ENCODE measurements at regions not wholly inside any gene's neighbourhood (a gene's known extent, or its start where the extent isn't known, plus 50 kb on each side); places are given as distances from the start of the nearest gene placed in this dataset.

GRCh38 chr18:64259871-64260270 is 111.0 kb upstream of the LINC00305 start:
- H3K9me3 ChIP-seq (ENCODE audit: control insufficient read depth in 1 of 2, low read length in 2 of 2) = no peaks in the 10 kb centered on the region
- H3K27ac ChIP-seq (ENCODE audit: low read depth, low read length) = no peak overlapping the region
- no peaks in the 10 kb centered on the region for H3K27me3 ChIP-seq (ENCODE audit: control insufficient read depth in 1 of 2, insufficient read depth in 2 of 2, low read length in 2 of 2)
- no peak overlapping the region for H3K4me3 ChIP-seq (ENCODE audit: low read depth in 1 of 2, low read length in 2 of 2)
- no peak overlapping the region for H3K9ac ChIP-seq (ENCODE audit: low read depth in 1 of 2, low read length in 2 of 2)
- H3K4me1 ChIP-seq (ENCODE audit: control insufficient read depth in 1 of 2, insufficient read depth in 2 of 2, low read length in 2 of 2) = no peaks in the 10 kb centered on the region
- H3K36me3 ChIP-seq (ENCODE audit: control insufficient read depth in 1 of 2, insufficient read depth in 2 of 2, low read length in 2 of 2) = no peaks in the 10 kb centered on the region

- Histone ChIP-seq H3K4me3 (ENCODE audit: low read depth in 1 of 2, low read length in 2 of 2) (no peak overlapping the region), H3K27me3 (ENCODE audit: control insufficient read depth in 1 of 2, insufficient read depth in 2 of 2, low read length in 2 of 2) (no peaks in the 10 kb centered on the region), H3K4me1 (ENCODE audit: control insufficient read depth in 1 of 2, insufficient read depth in 2 of 2, low read length in 2 of 2) (no peaks in the 10 kb centered on the region), H3K9me3 (ENCODE audit: control insufficient read depth in 1 of 2, low read length in 2 of 2) (no peaks in the 10 kb centered on the region), H3K27ac (ENCODE audit: low read depth, low read length) (no peak overlapping the region), H3K9ac (ENCODE audit: low read depth in 1 of 2, low read length in 2 of 2) (no peak overlapping the region), H3K36me3 (ENCODE audit: control insufficient read depth in 1 of 2, insufficient read depth in 2 of 2, low read length in 2 of 2) (no peaks in the 10 kb centered on the region)
These were observed 109.3 kb upstream of the LINC00305 start for GRCh38 chr18:64258111-64258650.

GRCh38 chr18:64254399-64255093 is 105.7 kb upstream of the LINC00305 start:
- H3K4me1 ChIP-seq (ENCODE audit: control insufficient read depth in 1 of 2, insufficient read depth in 2 of 2, low read length in 2 of 2) = no peaks in the 10 kb centered on the region
- H3K27me3 ChIP-seq (ENCODE audit: control insufficient read depth in 1 of 2, insufficient read depth in 2 of 2, low read length in 2 of 2) = no peaks in the 10 kb centered on the region
- H3K36me3 ChIP-seq (ENCODE audit: control insufficient read depth in 1 of 2, insufficient read depth in 2 of 2, low read length in 2 of 2) = no peaks in the 10 kb centered on the region
- no peak overlapping the region for H3K4me3 ChIP-seq (ENCODE audit: low read depth in 1 of 2, low read length in 2 of 2)
- no peaks in the 10 kb centered on the region for H3K9me3 ChIP-seq (ENCODE audit: control insufficient read depth in 1 of 2, low read length in 2 of 2)
- H3K27ac ChIP-seq (ENCODE audit: low read depth, low read length) = no peak overlapping the region
- no peak overlapping the region for H3K9ac ChIP-seq (ENCODE audit: low read depth in 1 of 2, low read length in 2 of 2)

GRCh38 chr18:64253873-64254272 is 105.0 kb upstream of the LINC00305 start:
- no peaks in the 10 kb centered on the region for H3K9me3 ChIP-seq (ENCODE audit: control insufficient read depth in 1 of 2, low read length in 2 of 2)
- no peaks in the 10 kb centered on the region for H3K36me3 ChIP-seq (ENCODE audit: control insufficient read depth in 1 of 2, insufficient read depth in 2 of 2, low read length in 2 of 2)
- no peaks in the 10 kb centered on the region for H3K4me1 ChIP-seq (ENCODE audit: control insufficient read depth in 1 of 2, insufficient read depth in 2 of 2, low read length in 2 of 2)
- no peaks in the 10 kb centered on the region for H3K27me3 ChIP-seq (ENCODE audit: control insufficient read depth in 1 of 2, insufficient read depth in 2 of 2, low read length in 2 of 2)
- H3K4me3 ChIP-seq (ENCODE audit: low read depth in 1 of 2, low read length in 2 of 2) = no peak overlapping the region
- no peak overlapping the region for H3K9ac ChIP-seq (ENCODE audit: low read depth in 1 of 2, low read length in 2 of 2)
- H3K27ac ChIP-seq (ENCODE audit: low read depth, low read length) = no peak overlapping the region

DNA sequence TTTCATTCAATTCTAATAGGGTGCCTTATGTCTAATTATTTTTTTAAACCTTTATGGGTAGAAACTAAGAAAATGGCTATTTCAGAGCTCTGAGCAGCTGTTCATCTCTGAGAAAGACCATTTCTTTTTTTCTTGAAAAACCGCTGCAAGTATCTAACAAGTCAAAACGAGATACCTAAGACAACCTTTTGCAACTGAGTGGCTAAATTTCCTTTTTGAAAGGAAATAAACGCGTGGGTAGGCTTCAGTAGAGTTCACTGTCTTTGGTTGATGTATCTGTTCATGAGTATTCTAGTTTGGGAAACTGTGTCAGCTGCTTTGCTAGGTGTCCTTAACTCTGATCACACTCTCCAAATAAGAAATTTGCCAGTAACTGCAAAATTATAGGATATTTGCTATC is 104.3 kb upstream of the LINC00305 start:
- H3K4me1 ChIP-seq (ENCODE audit: control insufficient read depth in 1 of 2, insufficient read depth in 2 of 2, low read length in 2 of 2) = no peaks in the 10 kb centered on the region
- no peak overlapping the region for H3K9ac ChIP-seq (ENCODE audit: low read depth in 1 of 2, low read length in 2 of 2)
- no peak overlapping the region for H3K27ac ChIP-seq (ENCODE audit: low read depth, low read length)
- no peaks in the 10 kb centered on the region for H3K36me3 ChIP-seq (ENCODE audit: control insufficient read depth in 1 of 2, insufficient read depth in 2 of 2, low read length in 2 of 2)
- no peaks in the 10 kb centered on the region for H3K27me3 ChIP-seq (ENCODE audit: control insufficient read depth in 1 of 2, insufficient read depth in 2 of 2, low read length in 2 of 2)
- no peaks in the 10 kb centered on the region for H3K9me3 ChIP-seq (ENCODE audit: control insufficient read depth in 1 of 2, low read length in 2 of 2)
- no peak overlapping the region for H3K4me3 ChIP-seq (ENCODE audit: low read depth in 1 of 2, low read length in 2 of 2)

- no peaks in the 10 kb centered on the region for H3K9me3 ChIP-seq (ENCODE audit: control insufficient read depth in 1 of 2, low read length in 2 of 2)
- H3K4me1 ChIP-seq (ENCODE audit: control insufficient read depth in 1 of 2, insufficient read depth in 2 of 2, low read length in 2 of 2) = no peaks in the 10 kb centered on the region
- no peaks in the 10 kb centered on the region for H3K27me3 ChIP-seq (ENCODE audit: control insufficient read depth in 1 of 2, insufficient read depth in 2 of 2, low read length in 2 of 2)
- no peak overlapping the region for H3K27ac ChIP-seq (ENCODE audit: low read depth, low read length)
- H3K36me3 ChIP-seq (ENCODE audit: control insufficient read depth in 1 of 2, insufficient read depth in 2 of 2, low read length in 2 of 2) = no peaks in the 10 kb centered on the region
- no peak overlapping the region for H3K9ac ChIP-seq (ENCODE audit: low read depth in 1 of 2, low read length in 2 of 2)
- H3K4me3 ChIP-seq (ENCODE audit: low read depth in 1 of 2, low read length in 2 of 2) = no peak overlapping the region
These were observed 99.9 kb upstream of the LINC00305 start for GRCh38 chr18:64248836-64249235.

- Histone ChIP-seq H3K27ac (ENCODE audit: low read depth, low read length) (no peak overlapping the region), H3K4me3 (ENCODE audit: low read depth in 1 of 2, low read length in 2 of 2) (no peak overlapping the region), H3K27me3 (ENCODE audit: control insufficient read depth in 1 of 2, insufficient read depth in 2 of 2, low read length in 2 of 2) (no peaks in the 10 kb centered on the region), H3K4me1 (ENCODE audit: control insufficient read depth in 1 of 2, insufficient read depth in 2 of 2, low read length in 2 of 2) (no peaks in the 10 kb centered on the region), H3K9me3 (ENCODE audit: control insufficient read depth in 1 of 2, low read length in 2 of 2) (no peaks in the 10 kb centered on the region), H3K36me3 (ENCODE audit: control insufficient read depth in 1 of 2, insufficient read depth in 2 of 2, low read length in 2 of 2) (no peaks in the 10 kb centered on the region), H3K9ac (ENCODE audit: low read depth in 1 of 2, low read length in 2 of 2) (no peak overlapping the region)
These were observed 96.4 kb upstream of the LINC00305 start for GRCh38 chr18:64245126-64245861.

DNA sequence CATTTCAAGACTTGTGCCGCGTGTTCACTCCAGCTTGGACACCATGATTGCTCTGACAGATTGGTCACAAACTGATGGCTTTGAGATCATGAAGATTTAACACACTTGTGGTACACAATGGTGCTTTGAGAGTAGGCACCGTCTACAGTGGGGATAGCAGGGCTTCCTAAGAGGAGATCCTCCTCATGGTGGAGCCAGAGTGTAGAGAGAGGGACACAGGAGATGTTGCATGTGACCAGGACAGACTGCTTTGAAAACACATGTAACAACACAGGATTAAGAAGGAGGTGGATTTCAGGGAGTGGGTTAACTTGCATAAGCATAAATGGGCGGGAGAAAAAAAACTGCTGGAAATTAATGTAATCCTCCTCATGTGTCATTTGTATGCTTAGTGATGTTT is 95.7 kb upstream of the LINC00305 start:
- H3K27me3 ChIP-seq (ENCODE audit: control insufficient read depth in 1 of 2, insufficient read depth in 2 of 2, low read length in 2 of 2) = no peaks in the 10 kb centered on the region
- H3K9ac ChIP-seq (ENCODE audit: low read depth in 1 of 2, low read length in 2 of 2) = no peak overlapping the region
- H3K4me1 ChIP-seq (ENCODE audit: control insufficient read depth in 1 of 2, insufficient read depth in 2 of 2, low read length in 2 of 2) = no peaks in the 10 kb centered on the region
- H3K4me3 ChIP-seq (ENCODE audit: low read depth in 1 of 2, low read length in 2 of 2) = no peak overlapping the region
- H3K36me3 ChIP-seq (ENCODE audit: control insufficient read depth in 1 of 2, insufficient read depth in 2 of 2, low read length in 2 of 2) = no peaks in the 10 kb centered on the region
- H3K9me3 ChIP-seq (ENCODE audit: control insufficient read depth in 1 of 2, low read length in 2 of 2) = no peaks in the 10 kb centered on the region
- no peak overlapping the region for H3K27ac ChIP-seq (ENCODE audit: low read depth, low read length)

- Histone ChIP-seq H3K9me3 (ENCODE audit: control insufficient read depth in 1 of 2, low read length in 2 of 2) (no peaks in the 10 kb centered on the region), H3K4me1 (ENCODE audit: control insufficient read depth in 1 of 2, insufficient read depth in 2 of 2, low read length in 2 of 2) (no peaks in the 10 kb centered on the region), H3K9ac (ENCODE audit: low read depth in 1 of 2, low read length in 2 of 2) (no peak overlapping the region), H3K27ac (ENCODE audit: low read depth, low read length) (no peak overlapping the region), H3K36me3 (ENCODE audit: control insufficient read depth in 1 of 2, insufficient read depth in 2 of 2, low read length in 2 of 2) (no peaks in the 10 kb centered on the region), H3K4me3 (ENCODE audit: low read depth in 1 of 2, low read length in 2 of 2) (no peak overlapping the region), H3K27me3 (ENCODE audit: control insufficient read depth in 1 of 2, insufficient read depth in 2 of 2, low read length in 2 of 2) (no peaks in the 10 kb centered on the region)
These were observed 91.4 kb upstream of the LINC00305 start for GRCh38 chr18:64240316-64240715.

DNA sequence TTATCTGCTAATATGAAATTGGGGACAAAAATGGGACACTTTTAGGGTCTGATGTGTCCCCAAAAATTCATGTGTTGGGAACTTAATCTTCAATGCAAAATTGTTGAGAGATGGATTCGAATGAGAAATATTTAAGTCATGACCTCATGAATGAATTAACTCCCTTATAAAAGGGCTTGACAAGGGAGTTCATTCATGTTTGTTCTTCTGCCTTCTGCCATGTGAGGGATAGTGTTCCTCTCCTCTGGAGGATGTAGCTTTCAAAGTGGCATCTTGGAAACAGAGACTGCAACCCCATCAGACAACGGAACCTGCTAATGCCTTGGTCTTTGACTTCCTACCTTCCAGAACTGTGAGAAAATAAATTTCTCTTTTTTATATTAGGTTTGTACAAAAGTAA is 89.2 kb upstream of the LINC00305 start:
- Histone ChIP-seq H3K36me3 (ENCODE audit: control insufficient read depth in 1 of 2, insufficient read depth in 2 of 2, low read length in 2 of 2) (no peaks in the 10 kb centered on the region), H3K4me3 (ENCODE audit: low read depth in 1 of 2, low read length in 2 of 2) (no peak overlapping the region), H3K27ac (ENCODE audit: low read depth, low read length) (no peak overlapping the region), H3K4me1 (ENCODE audit: control insufficient read depth in 1 of 2, insufficient read depth in 2 of 2, low read length in 2 of 2) (no peaks in the 10 kb centered on the region), H3K9ac (ENCODE audit: low read depth in 1 of 2, low read length in 2 of 2) (no peak overlapping the region), H3K9me3 (ENCODE audit: control insufficient read depth in 1 of 2, low read length in 2 of 2) (no peaks in the 10 kb centered on the region), H3K27me3 (ENCODE audit: control insufficient read depth in 1 of 2, insufficient read depth in 2 of 2, low read length in 2 of 2) (no peaks in the 10 kb centered on the region)

Measured in duodenal mucosa (tissue), 2 donors.